ENCODE measurements at regions not wholly inside any gene's neighbourhood (a gene's known extent, or its start where the extent isn't known, plus 50 kb on each side); places are given as distances from the start of the nearest gene placed in this dataset.

DNA sequence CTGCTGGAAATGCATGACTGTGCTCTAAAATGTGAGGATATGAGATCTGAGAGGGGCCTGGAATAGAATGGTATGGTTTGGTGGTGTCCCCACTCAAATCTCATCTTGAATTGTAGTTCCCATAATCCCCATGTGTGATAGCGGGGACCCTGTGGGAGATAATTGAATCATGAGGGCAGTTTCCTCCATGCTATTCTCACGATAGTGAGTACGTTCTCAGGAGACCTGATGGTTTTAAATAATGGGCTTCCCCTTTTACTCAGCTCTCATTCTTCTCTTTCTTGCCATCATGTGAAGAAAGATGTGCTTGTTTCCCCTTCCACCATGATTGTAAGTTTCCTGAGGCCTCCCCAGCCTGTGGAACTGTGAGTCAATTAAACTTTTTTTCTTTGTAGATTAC lies 133.6 kb upstream of the ADAMTS16 start:
- DNase-seq (ENCODE audit: low read depth): no peak
- no peak for TF ChIP-seq CTCF (IDR thresholded peaks at IDR 0.05; ENCODE audit: control insufficient read depth, extremely low read depth, insufficient read depth)
- no peak overlapping the region for H3K4me3 ChIP-seq (ENCODE audit: low read depth, low read length)

- DNase-seq (ENCODE audit: low read depth): no peak
- no peak overlapping the region for H3K4me3 ChIP-seq (ENCODE audit: low read depth, low read length)
- TF ChIP-seq CTCF (IDR thresholded peaks at IDR 0.05; ENCODE audit: control insufficient read depth, extremely low read depth, insufficient read depth): no peak
Measured at GRCh38 chr5:5009240-5009639, 130.9 kb upstream of the ADAMTS16 start.

DNA sequence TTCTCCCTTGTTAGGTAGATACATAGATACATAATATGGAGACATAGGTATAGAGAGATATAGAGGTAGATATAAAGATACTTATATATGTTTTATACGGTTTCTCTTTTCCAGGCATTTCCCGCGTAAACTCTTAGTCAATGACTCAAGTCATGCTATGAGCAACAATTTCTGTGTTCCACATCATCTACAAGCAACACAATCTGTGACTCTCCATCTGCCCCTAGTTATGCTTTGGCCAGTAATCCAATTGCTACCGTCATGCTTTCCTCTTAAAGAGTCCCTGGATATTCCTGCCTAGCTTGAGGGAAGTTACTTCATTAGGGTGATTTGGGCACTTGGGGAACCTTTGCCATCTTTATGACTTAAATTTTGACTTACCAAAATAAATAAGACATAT lies 129.0 kb upstream of the ADAMTS16 start:
- no peak for DNase-seq (ENCODE audit: low read depth)
- no peak overlapping the region for H3K4me3 ChIP-seq (ENCODE audit: low read depth, low read length)
- TF ChIP-seq CTCF (IDR thresholded peaks at IDR 0.05; ENCODE audit: control insufficient read depth, extremely low read depth, insufficient read depth): no peak

- no peak for TF ChIP-seq CTCF (IDR thresholded peaks at IDR 0.05; ENCODE audit: control insufficient read depth, extremely low read depth, insufficient read depth)
- no peak overlapping the region for H3K4me3 ChIP-seq (ENCODE audit: low read depth, low read length)
- no peak for DNase-seq (ENCODE audit: low read depth)
Measured at GRCh38 chr5:5014586-5015235, 125.4 kb upstream of the ADAMTS16 start.

- TF ChIP-seq CTCF (IDR thresholded peaks at IDR 0.05; ENCODE audit: control insufficient read depth, extremely low read depth, insufficient read depth): no peak
- H3K4me3 ChIP-seq (ENCODE audit: low read depth, low read length): no peak overlapping the region
- DNase-seq (ENCODE audit: low read depth): no peak
Measured at GRCh38 chr5:5017827-5018577, 122.1 kb upstream of the ADAMTS16 start.

DNA sequence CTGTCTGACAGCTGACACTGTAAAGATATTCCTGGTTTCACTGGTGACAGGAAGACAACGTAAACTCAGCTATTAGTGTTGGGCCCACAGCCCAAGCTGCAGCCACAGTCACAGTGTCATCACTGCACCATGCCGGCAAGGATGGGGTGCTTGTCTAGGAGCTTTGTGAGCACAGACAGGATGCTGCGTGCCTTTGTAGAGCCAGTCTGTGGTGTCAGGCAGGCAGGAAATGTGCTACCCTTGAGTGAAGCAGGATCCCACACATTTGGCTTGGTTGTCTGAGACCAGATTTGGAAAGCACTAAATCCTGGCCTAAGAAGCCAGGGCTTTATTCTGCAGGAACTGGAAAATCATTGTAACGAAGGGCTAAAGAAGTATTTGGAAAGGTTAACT lies 121.6 kb upstream of the ADAMTS16 start:
- TF ChIP-seq CTCF (IDR thresholded peaks at IDR 0.05; ENCODE audit: control insufficient read depth, extremely low read depth, insufficient read depth): no peak
- no peak overlapping the region for H3K4me3 ChIP-seq (ENCODE audit: low read depth, low read length)
- no peak for DNase-seq (ENCODE audit: low read depth)

Data from LNCaP clone FGC (cell line).